ENCODE measurements at regions not wholly inside any gene's neighbourhood (a gene's known extent, or its start where the extent isn't known, plus 50 kb on each side); places are given as distances from the start of the nearest gene placed in this dataset.

- no peak for TF ChIP-seq POLR2AphosphoS5 (IDR thresholded peaks at IDR 0.05; ENCODE audit: low read depth, low read length)
- TF ChIP-seq TAF1 (IDR thresholded peaks at IDR 0.05; ENCODE audit: borderline replicate concordance, insufficient read depth, low read length) = no peak
Observed at GRCh38 chr3:81938681-81939080, 177.2 kb upstream of the GBE1 start.
